Tibial artery (tissue), 4 donors: ENCODE measurements at regions not wholly inside any gene's neighbourhood (a gene's known extent, or its start where the extent isn't known, plus 50 kb on each side); places are given as distances from the start of the nearest gene placed in this dataset.
A peak's percentile ranks its signal among the peaks of the same experiment; 100 is the strongest.

Source experiments
- DNase-seq, 2 donors: peaks; one replicate each; pipeline ENCODE4 v3.0.0-alpha.2; 2019
- H3K27ac ChIP-seq, 2 donors: fragments of 200-600 bp; sonication (generic) in 1 of 2; 1 replicate in 1 of 2; 2 replicates in 1 of 2; pipeline ENCODE4 v1.5.1; 2018 to 2019; ENCODE audit warnings: mild to moderate bottlenecking in 1 of 2
- H3K27me3 ChIP-seq, 2 donors: fragments of 200-600 bp; sonication (generic) in 1 of 2; one replicate each; pipeline versions ENCODE4 v1.5.1 to v1.6.0; 2016 to 2019
- H3K36me3 ChIP-seq, 3 donors: fragments of 200-600 bp; sonication (generic) in 2 of 3; one replicate each; pipeline ENCODE4 v1.5.1; 2016 to 2019; ENCODE audit warnings: mild to moderate bottlenecking in 2 of 3
- H3K4me1 ChIP-seq, 4 donors: fragments of 200-600 bp; sonication (generic) in 2 of 4; 1 replicate in 3 of 4; 2 replicates in 1 of 4; pipeline ENCODE4 v1.5.1; 2016 to 2019
- H3K4me3 ChIP-seq, 2 donors: fragments of 200-600 bp; sonication (generic) in 1 of 2; 1 replicate in 1 of 2; 2 replicates in 1 of 2; pipeline ENCODE4 v1.5.1; 2018 to 2019; ENCODE audit warnings: mild to moderate bottlenecking in 2 of 2
- H3K9me3 ChIP-seq, 3 donors: fragments of 200-600 bp; sonication (generic) in 1 of 3; one replicate each; pipeline ENCODE4 v1.5.1; 2016 to 2019
- intact Hi-C: fragments of 100-400 bp; cut with DNase I; formaldehyde crosslinking; loops from one replicate; pipeline ENCODE4 v1.15.0; 2023; ENCODE audit warnings: low total_unique reads
- TF ChIP-seq, protein P1 (sequence below), 2 experiments: fragments of 200-600 bp in 1 of 2; fragments of 450-650 bp in 1 of 2; IDR thresholded peaks; one replicate each; pipeline ENCODE4 v1.5.1; 2017 to 2019; ENCODE audit warnings: antibody characterized with exemption in 2 of 2, mild to moderate bottlenecking in 1 of 2, moderate library complexity in 1 of 2

DNA sequence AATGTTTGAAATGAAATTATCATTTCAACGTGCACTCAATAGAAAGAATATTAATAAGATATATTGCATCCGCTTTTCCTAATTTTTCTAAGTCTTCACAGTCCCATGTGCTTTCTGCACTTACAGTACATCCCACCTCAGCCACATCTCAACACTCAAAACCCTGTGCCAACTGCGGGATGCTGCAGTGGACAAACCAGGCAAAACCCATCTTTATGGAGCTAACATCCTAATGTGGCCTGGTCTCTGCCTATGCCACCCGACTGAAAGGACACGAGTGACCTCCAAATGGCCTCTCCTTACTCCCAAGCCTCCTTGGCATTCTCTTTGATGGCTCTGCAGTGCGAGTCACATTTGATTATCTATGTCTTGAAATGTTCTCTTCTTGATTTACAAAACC lies 57.4 kb upstream of the ADRB1 start:
- H3K36me3 ChIP-seq: no peaks in the 10 kb centered on the region
- H3K27me3 ChIP-seq: no peaks in the 10 kb centered on the region
- DNase-seq: no peak
- peaks cover 0 to 9% (median 0%) of the 10 kb centered on the region in 4 donors for H3K4me1 ChIP-seq
- no peak overlapping the region for H3K27ac ChIP-seq
- H3K9me3 ChIP-seq: no peaks in the 10 kb centered on the region
- no peak overlapping the region for H3K4me3 ChIP-seq
- TF ChIP-seq, protein P1, sequence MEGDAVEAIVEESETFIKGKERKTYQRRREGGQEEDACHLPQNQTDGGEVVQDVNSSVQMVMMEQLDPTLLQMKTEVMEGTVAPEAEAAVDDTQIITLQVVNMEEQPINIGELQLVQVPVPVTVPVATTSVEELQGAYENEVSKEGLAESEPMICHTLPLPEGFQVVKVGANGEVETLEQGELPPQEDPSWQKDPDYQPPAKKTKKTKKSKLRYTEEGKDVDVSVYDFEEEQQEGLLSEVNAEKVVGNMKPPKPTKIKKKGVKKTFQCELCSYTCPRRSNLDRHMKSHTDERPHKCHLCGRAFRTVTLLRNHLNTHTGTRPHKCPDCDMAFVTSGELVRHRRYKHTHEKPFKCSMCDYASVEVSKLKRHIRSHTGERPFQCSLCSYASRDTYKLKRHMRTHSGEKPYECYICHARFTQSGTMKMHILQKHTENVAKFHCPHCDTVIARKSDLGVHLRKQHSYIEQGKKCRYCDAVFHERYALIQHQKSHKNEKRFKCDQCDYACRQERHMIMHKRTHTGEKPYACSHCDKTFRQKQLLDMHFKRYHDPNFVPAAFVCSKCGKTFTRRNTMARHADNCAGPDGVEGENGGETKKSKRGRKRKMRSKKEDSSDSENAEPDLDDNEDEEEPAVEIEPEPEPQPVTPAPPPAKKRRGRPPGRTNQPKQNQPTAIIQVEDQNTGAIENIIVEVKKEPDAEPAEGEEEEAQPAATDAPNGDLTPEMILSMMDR (IDR thresholded peaks at IDR 0.05): no peak
- intact Hi-C loops: no loop called here

DNA sequence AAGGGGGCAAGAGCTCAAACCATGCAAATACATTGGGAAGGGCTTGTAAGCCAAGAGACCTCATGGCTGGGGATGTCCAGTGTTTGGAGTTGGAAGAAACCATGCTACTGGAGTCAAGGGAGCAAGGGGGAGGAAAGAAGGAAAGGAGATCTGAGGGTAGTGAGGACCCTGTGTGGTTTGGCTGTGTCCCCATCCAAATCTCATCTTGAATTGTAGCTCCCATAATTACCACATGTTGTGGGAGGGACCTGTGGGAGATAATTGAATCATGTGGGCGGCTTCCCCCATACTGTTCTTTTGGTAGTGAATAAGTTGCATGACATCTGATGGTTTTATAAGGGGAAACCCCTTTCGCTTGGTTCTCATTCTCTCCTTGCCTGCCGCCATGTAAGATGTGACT lies 56.5 kb upstream of the ADRB1 start:
- peaks cover 0 to 9% (median 0%) of the 10 kb centered on the region in 4 donors for H3K4me1 ChIP-seq
- no peaks in the 10 kb centered on the region for H3K27me3 ChIP-seq
- no peaks in the 10 kb centered on the region for H3K36me3 ChIP-seq
- H3K27ac ChIP-seq: no peak overlapping the region
- no peaks in the 10 kb centered on the region for H3K9me3 ChIP-seq
- TF ChIP-seq, protein P1 (IDR thresholded peaks at IDR 0.05): no peak
- intact Hi-C loops: no loop called here
- no peak overlapping the region for H3K4me3 ChIP-seq
- DNase-seq: no peak

DNA sequence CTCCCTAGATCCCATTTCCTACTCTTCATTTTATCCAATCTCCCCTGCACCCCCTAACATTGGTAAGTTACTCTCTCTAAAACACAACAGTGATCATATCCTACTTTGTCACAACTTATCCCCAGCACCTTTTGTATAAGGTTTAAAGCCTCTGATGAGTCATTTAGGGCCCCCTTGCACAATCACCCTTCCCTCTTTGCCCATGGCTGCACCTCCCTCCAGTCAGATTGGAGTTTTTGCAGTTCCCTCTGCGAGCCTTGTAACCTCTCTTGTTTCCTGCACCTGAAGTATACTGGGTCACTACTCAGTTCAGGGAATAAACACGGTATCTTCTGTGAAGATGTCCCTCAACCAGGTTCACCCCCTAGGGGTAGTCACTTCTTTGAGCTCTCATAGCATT lies 55.9 kb upstream of the ADRB1 start:
- TF ChIP-seq, protein P1 (IDR thresholded peaks at IDR 0.05): no peak
- Histone ChIP-seq H3K4me1 (peaks cover 0 to 9% (median 0%) of the 10 kb centered on the region in 4 donors), H3K9me3 (no peaks in the 10 kb centered on the region), H3K27ac (no peak overlapping the region), H3K27me3 (no peaks in the 10 kb centered on the region), H3K36me3 (no peaks in the 10 kb centered on the region), H3K4me3 (no peak overlapping the region)
- DNase-seq: peak in 1 of 2 donors; percentile 62
- intact Hi-C loops: no loop called here

DNA sequence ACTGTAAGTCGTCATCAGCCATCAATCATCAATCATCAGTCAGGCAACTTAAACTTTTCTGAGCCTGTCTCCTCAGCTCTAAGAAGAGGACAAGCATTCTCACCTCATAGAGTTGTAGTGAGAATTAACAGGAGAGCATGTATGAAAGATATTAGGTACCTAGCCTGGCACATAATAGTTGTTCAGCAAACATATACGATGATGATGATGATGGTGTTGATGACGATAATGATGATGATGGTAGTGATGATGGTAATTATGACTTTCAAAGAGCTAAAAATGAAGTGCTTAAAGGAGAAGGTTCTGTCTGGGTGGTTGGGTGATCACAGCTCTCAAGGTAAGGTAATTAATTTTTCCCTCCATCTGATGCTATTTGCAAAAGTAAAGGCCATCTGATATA lies 55.1 kb upstream of the ADRB1 start:
- no peak for DNase-seq
- H3K4me3 ChIP-seq: no peak overlapping the region
- no peaks in the 10 kb centered on the region for H3K27me3 ChIP-seq
- peaks cover 0 to 7% (median under 1%) of the 10 kb centered on the region in 4 donors for H3K4me1 ChIP-seq
- no peak overlapping the region for H3K27ac ChIP-seq
- TF ChIP-seq, protein P1 (IDR thresholded peaks at IDR 0.05): no peak
- intact Hi-C loops: no loop called here
- H3K9me3 ChIP-seq: no peaks in the 10 kb centered on the region
- H3K36me3 ChIP-seq: no peaks in the 10 kb centered on the region

DNA sequence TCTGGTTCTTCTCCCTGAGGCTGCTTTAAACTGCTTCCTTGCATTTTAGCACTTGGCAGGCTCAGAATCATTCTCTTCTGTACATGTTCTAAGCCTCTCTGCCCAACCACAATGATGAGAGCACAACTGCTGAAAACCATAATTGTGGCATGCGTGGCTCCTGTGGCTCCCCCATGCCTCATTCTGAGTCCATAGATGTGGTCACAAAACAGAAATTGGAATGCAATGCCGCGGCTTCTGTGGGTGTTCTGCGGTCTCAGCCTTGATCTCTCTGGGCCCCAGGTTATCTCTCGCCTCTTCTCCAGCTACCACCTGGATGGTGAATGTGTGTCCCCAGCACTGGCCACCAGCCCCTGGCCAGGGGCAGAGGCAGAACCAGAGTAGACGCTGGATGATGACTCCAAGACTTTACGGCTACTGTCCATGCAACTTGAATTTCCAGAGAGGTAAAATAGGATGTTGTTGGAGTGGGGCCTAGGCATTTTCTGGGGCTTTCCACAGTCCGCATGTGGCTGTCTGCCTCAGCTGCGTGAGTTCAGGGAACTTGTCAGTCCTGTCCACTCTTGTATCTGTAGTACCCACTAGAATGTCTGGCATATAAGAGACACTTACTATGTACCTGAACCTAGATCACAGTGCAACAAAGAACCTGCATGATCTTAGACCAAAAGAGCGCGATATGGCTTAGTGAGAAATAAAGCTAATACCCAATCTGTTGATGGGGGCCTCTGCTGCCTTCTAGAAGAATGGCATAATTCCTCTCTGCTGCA lies 52.4 kb upstream of the ADRB1 start:
- intact Hi-C loops: no loop called here
- TF ChIP-seq, protein P1 (IDR thresholded peaks at IDR 0.05): no peak
- no peak for DNase-seq
- no peaks in the 10 kb centered on the region for H3K27me3 ChIP-seq
- H3K4me3 ChIP-seq: no peak overlapping the region
- H3K9me3 ChIP-seq: no peaks in the 10 kb centered on the region
- H3K4me1 ChIP-seq: peaks cover 0 to 20% (median 0%) of the 10 kb centered on the region in 4 donors
- H3K27ac ChIP-seq: no peak overlapping the region
- H3K36me3 ChIP-seq: no peaks in the 10 kb centered on the region
